ENCODE measurements at regions not wholly inside any gene's neighbourhood (a gene's known extent, or its start where the extent isn't known, plus 50 kb on each side); places are given as distances from the start of the nearest gene placed in this dataset.

DNA sequence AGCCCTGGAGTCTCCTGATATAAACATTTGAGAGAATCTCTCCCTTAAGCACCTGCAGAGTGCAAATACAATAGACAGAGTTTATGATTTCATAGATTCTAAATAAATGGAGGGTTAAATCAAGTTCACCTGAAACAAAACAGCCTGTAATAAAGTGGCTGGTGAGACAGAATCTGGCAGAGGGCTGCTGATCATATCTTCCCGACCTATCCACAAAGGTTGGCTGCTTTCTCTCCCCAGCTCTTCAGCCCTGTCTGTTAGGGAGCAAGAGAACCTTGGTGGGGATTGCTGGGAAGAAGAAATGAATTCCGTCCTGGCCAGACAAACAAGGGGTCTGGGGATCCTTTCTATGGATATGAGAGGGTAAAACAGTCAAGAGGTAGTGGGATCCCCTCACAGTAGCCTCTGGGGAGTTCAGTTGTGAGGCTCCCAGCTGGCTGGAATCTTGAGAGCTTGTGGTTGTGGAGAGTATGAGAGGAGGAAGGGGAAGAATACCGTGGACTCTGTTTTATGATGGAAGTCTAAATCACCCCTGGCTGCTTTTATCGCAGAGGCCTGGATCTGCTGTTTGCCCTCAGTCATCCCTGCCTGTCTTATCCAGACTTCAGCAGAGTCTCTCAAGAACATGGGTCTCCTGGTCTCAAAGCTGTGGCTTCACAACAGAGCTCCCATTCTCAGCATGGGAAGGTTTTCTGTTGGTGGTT, 451.3 kb downstream of the NTRK3 start:
- H3K4me3 ChIP-seq: no peak overlapping the region
- intact Hi-C loops (cut with DNase I): no loop called here
- no peak for ATAC-seq
- no peak overlapping the region for H3K27ac ChIP-seq
- TF ChIP-seq, protein P1, sequence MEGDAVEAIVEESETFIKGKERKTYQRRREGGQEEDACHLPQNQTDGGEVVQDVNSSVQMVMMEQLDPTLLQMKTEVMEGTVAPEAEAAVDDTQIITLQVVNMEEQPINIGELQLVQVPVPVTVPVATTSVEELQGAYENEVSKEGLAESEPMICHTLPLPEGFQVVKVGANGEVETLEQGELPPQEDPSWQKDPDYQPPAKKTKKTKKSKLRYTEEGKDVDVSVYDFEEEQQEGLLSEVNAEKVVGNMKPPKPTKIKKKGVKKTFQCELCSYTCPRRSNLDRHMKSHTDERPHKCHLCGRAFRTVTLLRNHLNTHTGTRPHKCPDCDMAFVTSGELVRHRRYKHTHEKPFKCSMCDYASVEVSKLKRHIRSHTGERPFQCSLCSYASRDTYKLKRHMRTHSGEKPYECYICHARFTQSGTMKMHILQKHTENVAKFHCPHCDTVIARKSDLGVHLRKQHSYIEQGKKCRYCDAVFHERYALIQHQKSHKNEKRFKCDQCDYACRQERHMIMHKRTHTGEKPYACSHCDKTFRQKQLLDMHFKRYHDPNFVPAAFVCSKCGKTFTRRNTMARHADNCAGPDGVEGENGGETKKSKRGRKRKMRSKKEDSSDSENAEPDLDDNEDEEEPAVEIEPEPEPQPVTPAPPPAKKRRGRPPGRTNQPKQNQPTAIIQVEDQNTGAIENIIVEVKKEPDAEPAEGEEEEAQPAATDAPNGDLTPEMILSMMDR (IDR thresholded peaks at IDR 0.05): no peak
- 65 to 80% (median 77%) methylated on average over 4 of the region's 4 CpGs for WGBS, 3 donors
- no peaks in the 10 kb centered on the region for H3K36me3 ChIP-seq (ENCODE audit: insufficient read depth in 1 of 2, low read depth in 1 of 2)
- H3K9me3 ChIP-seq: no peaks in the 10 kb centered on the region
- no peaks in the 10 kb centered on the region for H3K4me1 ChIP-seq
- no peaks in the 10 kb centered on the region for H3K27me3 ChIP-seq (ENCODE audit: insufficient read depth in 3 of 3, low read length in 2 of 3)
- no peak for DNase-seq

GRCh38 chr15:87804451-87804850, 452.1 kb downstream of the NTRK3 start:
- TF ChIP-seq, protein P1 (IDR thresholded peaks at IDR 0.05): no peak
- Histone ChIP-seq H3K4me3 (no peak overlapping the region), H3K27ac (no peak overlapping the region), H3K4me1 (no peaks in the 10 kb centered on the region), H3K9me3 (no peaks in the 10 kb centered on the region), H3K27me3 (ENCODE audit: insufficient read depth in 3 of 3, low read length in 2 of 3) (no peaks in the 10 kb centered on the region), H3K36me3 (ENCODE audit: insufficient read depth in 1 of 2, low read depth in 1 of 2) (no peaks in the 10 kb centered on the region)
- intact Hi-C loops (cut with DNase I): no loop called here
- no peak for DNase-seq
- ATAC-seq: no peak

GRCh38 chr15:87799838-87800237, 456.7 kb downstream of the NTRK3 start:
- no peaks in the 10 kb centered on the region for H3K4me1 ChIP-seq
- WGBS, 3 donors: 41 to 83% (median 65%) methylated on average over 2 of the region's 2 CpGs
- TF ChIP-seq, protein P1 (IDR thresholded peaks at IDR 0.05): no peak
- H3K36me3 ChIP-seq (ENCODE audit: insufficient read depth in 1 of 2, low read depth in 1 of 2): no peaks in the 10 kb centered on the region
- no peaks in the 10 kb centered on the region for H3K9me3 ChIP-seq
- no peak overlapping the region for H3K27ac ChIP-seq
- no peaks in the 10 kb centered on the region for H3K27me3 ChIP-seq (ENCODE audit: insufficient read depth in 3 of 3, low read length in 2 of 3)
- intact Hi-C loops (cut with DNase I): no loop called here
- ATAC-seq: no peak
- DNase-seq: no peak
- H3K4me3 ChIP-seq: no peak overlapping the region

DNA sequence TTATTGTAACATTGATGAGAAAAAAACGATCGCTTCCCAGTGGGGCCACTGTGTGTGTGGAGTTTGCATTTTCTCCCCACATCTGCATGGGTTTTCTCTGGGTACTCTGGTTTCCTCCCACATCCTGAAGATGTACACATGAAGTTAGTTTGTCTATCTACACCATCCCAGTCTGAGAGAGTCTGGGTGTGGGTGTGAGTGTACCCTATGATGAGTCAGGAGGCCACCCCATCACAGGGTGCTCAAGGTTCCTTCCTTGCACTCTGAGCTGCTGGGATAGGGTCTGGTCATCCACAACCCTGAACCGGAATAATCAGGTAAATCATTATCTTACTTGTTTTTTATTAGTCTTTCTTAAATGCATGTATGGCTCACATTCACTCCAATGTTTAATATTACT, 457.1 kb downstream of the NTRK3 start:
- H3K9me3 ChIP-seq: no peaks in the 10 kb centered on the region
- H3K27me3 ChIP-seq (ENCODE audit: insufficient read depth in 3 of 3, low read length in 2 of 3): no peaks in the 10 kb centered on the region
- TF ChIP-seq, protein P1 (IDR thresholded peaks at IDR 0.05): no peak
- DNase-seq (no peak), ATAC-seq (no peak)
- intact Hi-C loops (cut with DNase I): no loop called here
- H3K4me1 ChIP-seq: no peaks in the 10 kb centered on the region
- no peak overlapping the region for H3K4me3 ChIP-seq
- no peak overlapping the region for H3K27ac ChIP-seq
- 88 to 97% (median 93%) methylated on average over 3 of the region's 3 CpGs for WGBS, 3 donors
- H3K36me3 ChIP-seq (ENCODE audit: insufficient read depth in 1 of 2, low read depth in 1 of 2): no peaks in the 10 kb centered on the region

DNA sequence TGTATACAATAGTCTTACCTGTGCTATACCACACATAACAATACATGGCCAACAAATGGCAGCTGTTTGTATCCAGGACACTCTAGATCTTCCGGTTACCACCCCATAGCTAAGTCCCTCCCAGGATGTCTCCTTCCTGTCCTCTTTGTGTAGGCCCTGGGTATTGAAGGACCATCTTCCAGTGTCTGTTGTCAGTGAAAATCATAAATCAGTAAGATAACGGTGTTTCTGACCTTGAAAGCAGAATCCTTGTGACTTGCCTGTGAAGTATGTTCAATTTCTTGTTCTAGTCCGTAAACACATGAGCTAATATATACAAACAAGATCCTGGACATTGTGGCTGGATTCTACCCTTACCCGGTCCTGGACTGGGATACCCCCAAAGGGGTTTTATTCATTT, 462.8 kb downstream of the NTRK3 start:
- no peak overlapping the region for H3K4me3 ChIP-seq
- no peaks in the 10 kb centered on the region for H3K9me3 ChIP-seq
- H3K27me3 ChIP-seq (ENCODE audit: insufficient read depth in 3 of 3, low read length in 2 of 3): no peaks in the 10 kb centered on the region
- no peak overlapping the region for H3K27ac ChIP-seq
- H3K4me1 ChIP-seq: no peaks in the 10 kb centered on the region
- DNase-seq (no peak), ATAC-seq (no peak)
- WGBS, 3 donors: 78 to 89% (median 88%) methylated on average over 4 of the region's 4 CpGs
- TF ChIP-seq, protein P1 (IDR thresholded peaks at IDR 0.05): no peak
- intact Hi-C loops (cut with DNase I): no loop called here
- H3K36me3 ChIP-seq (ENCODE audit: insufficient read depth in 1 of 2, low read depth in 1 of 2): no peaks in the 10 kb centered on the region

Data from psoas muscle (tissue), 7 donors.